Ishikawa (cell line): ENCODE measurements at regions not wholly inside any gene's neighbourhood (a gene's known extent, or its start where the extent isn't known, plus 50 kb on each side); places are given as distances from the start of the nearest gene placed in this dataset.

Experiments
- CEBPB ChIP-seq: IDR thresholded peaks from 2 replicates; pipeline ENCODE4 v1.6.1; 2012
- CREB1 ChIP-seq: IDR thresholded peaks from 2 replicates; pipeline ENCODE4 v1.6.1; 2012; ENCODE audit warnings: low read depth
- EGR1 ChIP-seq: IDR thresholded peaks from 2 replicates; pipeline ENCODE4 v1.6.1; 2012
- EP300 ChIP-seq: IDR thresholded peaks from 2 replicates; pipeline ENCODE4 v1.6.1; 2012; ENCODE audit warnings: borderline replicate concordance
- FOXM1 ChIP-seq: IDR thresholded peaks from 2 replicates; pipeline ENCODE4 v1.6.1; 2012; ENCODE audit warnings: low read depth, borderline replicate concordance
- NFIC ChIP-seq: IDR thresholded peaks from 2 replicates; pipeline ENCODE4 v1.6.1; 2012
- RAD21 ChIP-seq: IDR thresholded peaks from 2 replicates; pipeline ENCODE4 v1.6.1; 2012; ENCODE audit warnings: low read depth
- TAF1 ChIP-seq: IDR thresholded peaks from 2 replicates; pipeline ENCODE4 v1.6.1; 2012; ENCODE audit warnings: low read depth, mild to moderate bottlenecking
- TCF12 ChIP-seq: IDR thresholded peaks from 2 replicates; pipeline ENCODE4 v1.6.1; 2012; ENCODE audit warnings: low read depth
- TEAD4 ChIP-seq: IDR thresholded peaks from 2 replicates; pipeline ENCODE4 v1.6.1; 2012
- YY1 ChIP-seq: IDR thresholded peaks from 2 replicates; pipeline ENCODE4 v1.6.1; 2012; ENCODE audit warnings: low read depth
- ZBTB7A ChIP-seq: IDR thresholded peaks from 2 replicates; pipeline ENCODE4 v1.6.1; 2012; ENCODE audit warnings: low read depth
- TF ChIP-seq, protein P1 (sequence below): IDR thresholded peaks from 2 replicates; pipeline ENCODE4 v1.6.1; 2012
- TF ChIP-seq, protein P2 (sequence below): IDR thresholded peaks from 2 replicates; pipeline ENCODE4 v1.6.1; 2012; ENCODE audit warnings: low read depth, mild to moderate bottlenecking
- TF ChIP-seq, protein P3 (sequence below): IDR thresholded peaks from 2 replicates; pipeline ENCODE4 v1.6.1; 2012

DNA sequence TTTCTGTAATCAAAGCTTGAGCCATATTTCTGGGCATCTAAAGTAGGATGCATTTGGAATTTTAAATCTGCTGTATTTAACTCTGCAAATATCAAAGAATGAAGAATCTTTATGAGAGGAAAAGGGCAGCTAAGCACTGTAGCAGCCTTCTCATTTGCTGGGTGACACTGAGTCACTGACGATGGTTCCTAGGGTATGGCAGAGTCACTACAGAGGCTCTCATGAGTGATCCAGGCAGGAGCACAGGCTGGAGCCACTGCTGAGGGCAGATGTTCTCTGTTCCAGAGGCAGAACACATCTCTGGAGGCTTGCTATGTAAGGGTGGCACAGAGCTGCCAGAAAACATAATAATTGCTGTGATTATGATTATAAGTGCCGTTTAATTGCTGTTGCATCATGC, 340.7 kb upstream of the HTR2A start:
- TF ChIP-seq, protein P1, sequence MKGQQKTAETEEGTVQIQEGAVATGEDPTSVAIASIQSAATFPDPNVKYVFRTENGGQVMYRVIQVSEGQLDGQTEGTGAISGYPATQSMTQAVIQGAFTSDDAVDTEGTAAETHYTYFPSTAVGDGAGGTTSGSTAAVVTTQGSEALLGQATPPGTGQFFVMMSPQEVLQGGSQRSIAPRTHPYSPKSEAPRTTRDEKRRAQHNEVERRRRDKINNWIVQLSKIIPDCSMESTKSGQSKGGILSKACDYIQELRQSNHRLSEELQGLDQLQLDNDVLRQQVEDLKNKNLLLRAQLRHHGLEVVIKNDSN = no peak
- no peak for TF ChIP-seq TCF12
- TF ChIP-seq EGR1 = no peak
- TF ChIP-seq, protein P2, sequence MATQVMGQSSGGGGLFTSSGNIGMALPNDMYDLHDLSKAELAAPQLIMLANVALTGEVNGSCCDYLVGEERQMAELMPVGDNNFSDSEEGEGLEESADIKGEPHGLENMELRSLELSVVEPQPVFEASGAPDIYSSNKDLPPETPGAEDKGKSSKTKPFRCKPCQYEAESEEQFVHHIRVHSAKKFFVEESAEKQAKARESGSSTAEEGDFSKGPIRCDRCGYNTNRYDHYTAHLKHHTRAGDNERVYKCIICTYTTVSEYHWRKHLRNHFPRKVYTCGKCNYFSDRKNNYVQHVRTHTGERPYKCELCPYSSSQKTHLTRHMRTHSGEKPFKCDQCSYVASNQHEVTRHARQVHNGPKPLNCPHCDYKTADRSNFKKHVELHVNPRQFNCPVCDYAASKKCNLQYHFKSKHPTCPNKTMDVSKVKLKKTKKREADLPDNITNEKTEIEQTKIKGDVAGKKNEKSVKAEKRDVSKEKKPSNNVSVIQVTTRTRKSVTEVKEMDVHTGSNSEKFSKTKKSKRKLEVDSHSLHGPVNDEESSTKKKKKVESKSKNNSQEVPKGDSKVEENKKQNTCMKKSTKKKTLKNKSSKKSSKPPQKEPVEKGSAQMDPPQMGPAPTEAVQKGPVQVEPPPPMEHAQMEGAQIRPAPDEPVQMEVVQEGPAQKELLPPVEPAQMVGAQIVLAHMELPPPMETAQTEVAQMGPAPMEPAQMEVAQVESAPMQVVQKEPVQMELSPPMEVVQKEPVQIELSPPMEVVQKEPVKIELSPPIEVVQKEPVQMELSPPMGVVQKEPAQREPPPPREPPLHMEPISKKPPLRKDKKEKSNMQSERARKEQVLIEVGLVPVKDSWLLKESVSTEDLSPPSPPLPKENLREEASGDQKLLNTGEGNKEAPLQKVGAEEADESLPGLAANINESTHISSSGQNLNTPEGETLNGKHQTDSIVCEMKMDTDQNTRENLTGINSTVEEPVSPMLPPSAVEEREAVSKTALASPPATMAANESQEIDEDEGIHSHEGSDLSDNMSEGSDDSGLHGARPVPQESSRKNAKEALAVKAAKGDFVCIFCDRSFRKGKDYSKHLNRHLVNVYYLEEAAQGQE = no peak
- TF ChIP-seq ZBTB7A = no peak
- TF ChIP-seq CEBPB = no peak
- no peak for TF ChIP-seq TEAD4
- TF ChIP-seq, protein P3, sequence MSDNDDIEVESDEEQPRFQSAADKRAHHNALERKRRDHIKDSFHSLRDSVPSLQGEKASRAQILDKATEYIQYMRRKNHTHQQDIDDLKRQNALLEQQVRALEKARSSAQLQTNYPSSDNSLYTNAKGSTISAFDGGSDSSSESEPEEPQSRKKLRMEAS = no peak
- TF ChIP-seq FOXM1 = no peak
- TF ChIP-seq YY1 = no peak
- TF ChIP-seq RAD21 = no peak
- no peak for TF ChIP-seq TAF1
- no peak for TF ChIP-seq EP300
- no peak for TF ChIP-seq CREB1
- TF ChIP-seq NFIC = no peak

DNA sequence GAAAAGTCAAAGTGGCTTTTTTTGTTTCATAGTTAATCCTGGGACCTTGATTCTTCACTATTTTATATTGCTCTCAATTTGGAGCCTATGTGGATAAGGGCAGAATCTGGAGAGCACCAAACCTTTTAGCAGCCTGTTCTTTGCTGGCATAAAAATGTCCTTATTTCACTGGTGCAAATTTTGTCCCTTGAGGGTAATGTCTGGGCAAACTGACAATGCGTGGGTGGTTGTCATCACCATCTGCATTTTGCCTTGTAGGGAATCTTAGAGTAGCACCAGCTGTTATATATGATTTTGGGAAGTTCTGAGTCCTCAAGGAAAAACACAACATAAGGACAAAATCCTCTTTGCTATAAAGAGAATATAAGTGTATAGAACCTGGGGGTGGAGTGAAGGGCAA, 336.9 kb upstream of the HTR2A start:
- TF ChIP-seq CREB1 = no peak

DNA sequence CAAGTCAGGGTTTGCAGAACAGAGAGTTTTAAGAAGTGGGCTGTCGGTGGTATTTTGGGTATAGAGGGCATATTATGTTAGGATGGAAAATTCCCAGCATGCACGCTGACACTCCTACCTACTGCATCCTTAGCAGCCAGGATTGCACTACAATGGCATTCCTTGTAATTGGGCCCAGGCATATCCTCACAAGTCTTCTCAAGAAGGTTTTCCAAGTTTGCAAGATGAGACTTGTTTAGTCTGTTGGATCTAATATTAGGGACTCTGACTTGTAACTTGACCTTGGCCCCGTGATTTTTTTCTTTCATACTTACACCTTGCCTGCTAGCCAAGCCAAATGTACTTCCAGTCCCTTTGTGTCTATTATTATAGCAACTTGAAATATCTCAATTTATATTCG, 335.7 kb upstream of the HTR2A start:
- no peak for TF ChIP-seq RAD21
- no peak for TF ChIP-seq NFIC
- TF ChIP-seq, protein P3 = no peak
- TF ChIP-seq CEBPB = no peak
- TF ChIP-seq TCF12 = no peak
- no peak for TF ChIP-seq ZBTB7A
- no peak for TF ChIP-seq YY1
- TF ChIP-seq, protein P1 = no peak
- TF ChIP-seq, protein P2 = no peak

DNA sequence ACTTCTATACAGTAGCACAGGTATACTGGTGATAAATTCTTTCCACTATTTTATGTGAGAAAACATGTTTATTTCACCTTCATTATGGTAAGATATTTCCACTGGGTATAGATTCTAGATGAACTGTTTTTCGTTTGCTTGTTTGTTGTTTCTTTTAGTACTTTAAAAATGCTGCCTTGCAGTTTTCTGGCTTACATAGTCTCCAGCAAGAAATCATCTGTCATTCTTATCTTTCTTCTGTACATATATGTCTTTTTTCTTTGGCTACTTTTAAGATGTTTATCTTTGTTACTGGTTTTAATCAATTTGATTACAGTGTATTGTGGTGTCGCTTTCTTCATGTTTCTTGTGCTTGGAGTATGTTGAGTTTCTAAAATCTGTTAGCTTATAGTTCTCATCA, 333.3 kb upstream of the HTR2A start:
- TF ChIP-seq, protein P1 = no peak
- TF ChIP-seq FOXM1 (no peak), RAD21 (no peak)
- TF ChIP-seq, protein P2 = no peak

DNA sequence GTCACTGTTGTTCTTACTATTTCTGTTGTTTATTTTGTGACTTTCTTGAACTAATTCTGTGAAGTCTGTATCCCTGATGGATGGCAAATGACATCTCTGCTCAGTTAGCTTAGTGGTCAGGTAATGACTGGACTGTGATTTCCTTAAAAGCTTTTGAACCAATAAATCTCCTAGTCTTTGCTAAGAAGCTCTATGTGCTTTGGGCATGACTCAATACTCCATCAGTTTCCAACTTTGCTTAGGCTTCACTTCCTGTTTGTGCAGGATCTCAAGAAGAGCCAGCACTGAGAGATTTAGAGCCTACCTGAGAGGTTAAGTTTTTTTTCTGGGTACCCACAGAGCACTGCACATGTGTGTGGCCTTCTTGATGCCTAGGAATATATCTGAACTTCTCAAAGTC, 329.7 kb upstream of the HTR2A start:
- TF ChIP-seq, protein P1 = no peak
- TF ChIP-seq NFIC (no peak), ZBTB7A (no peak), RAD21 (no peak), CEBPB (no peak), TCF12 (no peak)
- TF ChIP-seq, protein P2 = no peak
